GM21786 (cell line): ENCODE measurements at regions not wholly inside any gene's neighbourhood (a gene's known extent, or its start where the extent isn't known, plus 50 kb on each side); places are given as distances from the start of the nearest gene placed in this dataset.
"Not testable (repeated sequence)": the region's sequence is repeated elsewhere in the genome, so short reads cannot be mapped to it uniquely, and the experiment has no call there.

Experiments used
- ATAC-seq: cut with Tn5 transposase; IDR thresholded peaks from one replicate; pipeline ENCODE4 v1.9.1; 2021; ENCODE audit not compliant: unreplicated experiment

GRCh38 chr17:63173450-63173849, 207.4 kb downstream of the TANC2 start:
- ATAC-seq, result no peak

GRCh38 chr17:63173903-63174302, 207.9 kb downstream of the TANC2 start:
- ATAC-seq, result no peak

- no peak for ATAC-seq
Observed at GRCh38 chr17:63178530-63178929, 212.5 kb downstream of the TANC2 start.

- ATAC-seq, result no peak
Observed at GRCh38 chr17:63181856-63182255, 215.8 kb downstream of the TANC2 start.

GRCh38 chr17:63185420-63185819, 219.4 kb downstream of the TANC2 start:
- no peak for ATAC-seq

GRCh38 chr17:63189082-63189481, 223.0 kb downstream of the TANC2 start:
- ATAC-seq, result no peak

- no peak for ATAC-seq
Observed at GRCh38 chr17:63189930-63190329, 223.9 kb downstream of the TANC2 start.

- ATAC-seq, result no peak
Observed at GRCh38 chr17:63190821-63191370, 224.9 kb downstream of the TANC2 start.

- no peak for ATAC-seq
Observed at GRCh38 chr17:63191610-63192009, 225.6 kb downstream of the TANC2 start.

- ATAC-seq, result no peak
Observed at GRCh38 chr17:63193827-63194226, 227.8 kb downstream of the TANC2 start.

- ATAC-seq, result no peak
Observed at GRCh38 chr17:63196772-63197335, 230.8 kb downstream of the TANC2 start.

GRCh38 chr17:63203652-63204051, 237.6 kb downstream of the TANC2 start:
- no peak for ATAC-seq

- no peak for ATAC-seq
Observed at GRCh38 chr17:63221939-63222338, 224.2 kb downstream of the CYB561 start.

- no peak for ATAC-seq
Observed at GRCh38 chr17:63222655-63223054, 223.5 kb downstream of the CYB561 start.

- no peak for ATAC-seq
Observed at GRCh38 chr17:63223212-63223911, 222.7 kb downstream of the CYB561 start.

- ATAC-seq, result no peak
Observed at GRCh38 chr17:63224644-63225043, 221.5 kb downstream of the CYB561 start.

GRCh38 chr17:63226720-63227119, 219.4 kb downstream of the CYB561 start:
- not testable (repeated sequence) for ATAC-seq

- not testable (repeated sequence) for ATAC-seq
Observed at GRCh38 chr17:63231015-63231620, 215.0 kb downstream of the CYB561 start.

GRCh38 chr17:63232565-63233310, 213.4 kb downstream of the CYB561 start:
- no peak for ATAC-seq

GRCh38 chr17:63240106-63240505, 206.0 kb downstream of the CYB561 start:
- ATAC-seq, result no peak

GRCh38 chr17:63246344-63246743, 199.8 kb downstream of the CYB561 start:
- ATAC-seq, result no peak
